CD4-positive, alpha-beta T cell treated with Interleukin-10 for 1 hour (primary cell): ENCODE measurements at regions not wholly inside any gene's neighbourhood (a gene's known extent, or its start where the extent isn't known, plus 50 kb on each side); places are given as distances from the start of the nearest gene placed in this dataset.
"Not testable (repeated sequence)": the region's sequence is repeated elsewhere in the genome, so short reads cannot be mapped to it uniquely, and the experiment has no call there.

ENCODE experiments used
- DNase-seq: peaks from one replicate; pipeline ENCODE4 v3.0.0-alpha.2; 2020

DNA sequence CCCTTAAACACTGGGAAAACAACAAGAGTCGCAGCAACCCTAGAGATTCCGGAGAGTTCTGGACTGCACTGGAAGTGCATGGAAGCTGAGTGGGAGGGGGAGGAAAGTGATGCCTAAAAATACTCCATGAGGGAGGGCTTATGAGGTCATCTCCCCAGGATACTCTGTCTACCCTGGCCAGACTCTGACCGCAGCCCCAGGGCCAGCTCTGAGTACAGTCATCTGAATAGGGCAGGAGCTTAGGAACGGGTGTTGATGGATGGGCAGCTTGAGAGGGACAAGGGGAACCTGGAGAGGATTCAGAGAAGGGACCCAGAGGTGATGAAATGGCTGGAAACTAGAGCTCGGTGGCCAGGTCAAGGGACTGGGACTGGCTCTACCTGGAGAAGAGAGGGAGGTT lies 79.3 kb upstream of the IGFBP5 start:
- no peak for DNase-seq

- DNase-seq = no peak
These were observed 78.8 kb upstream of the IGFBP5 start for GRCh38 chr2:216774180-216774579.

GRCh38 chr2:216773072-216773471 lies 77.7 kb upstream of the IGFBP5 start:
- no peak for DNase-seq

DNA sequence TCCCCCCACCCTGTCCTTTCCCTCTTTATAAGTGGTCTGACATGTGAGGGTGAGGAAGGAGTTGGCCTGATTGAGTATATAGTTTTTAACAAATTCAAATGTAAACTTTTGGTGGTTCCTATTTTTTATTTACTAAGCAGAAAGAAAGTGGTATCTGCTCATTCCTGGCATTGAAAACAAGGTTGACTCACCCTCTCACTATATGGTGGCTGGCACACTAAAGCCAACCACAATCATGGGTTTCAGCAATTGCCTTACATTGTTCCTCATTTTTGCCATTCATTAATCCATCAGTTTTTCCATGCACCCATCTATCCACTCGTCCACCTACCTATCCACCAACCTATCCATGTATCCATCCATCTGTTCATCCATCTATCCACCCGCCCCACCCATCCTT lies 75.4 kb upstream of the IGFBP5 start:
- DNase-seq = no peak

DNA sequence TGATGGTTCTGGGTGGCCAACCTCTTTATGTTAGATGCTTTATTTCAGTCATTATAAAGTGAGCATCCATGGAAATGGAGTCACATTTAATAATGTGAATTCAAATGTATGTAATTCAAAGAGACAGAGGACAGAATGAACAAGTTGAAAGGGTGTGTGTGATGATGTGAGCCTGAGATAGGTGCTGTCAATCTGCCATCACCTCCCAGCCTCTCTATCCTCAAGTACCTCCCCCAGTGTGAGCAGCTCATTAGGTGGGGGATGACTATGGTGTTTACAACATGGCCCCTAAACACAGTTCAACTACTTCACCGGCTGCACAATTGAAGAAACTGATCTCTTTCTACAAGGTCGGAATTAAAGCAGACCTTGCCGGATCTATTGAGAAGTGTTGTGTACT lies 74.7 kb upstream of the IGFBP5 start:
- no peak for DNase-seq

DNA sequence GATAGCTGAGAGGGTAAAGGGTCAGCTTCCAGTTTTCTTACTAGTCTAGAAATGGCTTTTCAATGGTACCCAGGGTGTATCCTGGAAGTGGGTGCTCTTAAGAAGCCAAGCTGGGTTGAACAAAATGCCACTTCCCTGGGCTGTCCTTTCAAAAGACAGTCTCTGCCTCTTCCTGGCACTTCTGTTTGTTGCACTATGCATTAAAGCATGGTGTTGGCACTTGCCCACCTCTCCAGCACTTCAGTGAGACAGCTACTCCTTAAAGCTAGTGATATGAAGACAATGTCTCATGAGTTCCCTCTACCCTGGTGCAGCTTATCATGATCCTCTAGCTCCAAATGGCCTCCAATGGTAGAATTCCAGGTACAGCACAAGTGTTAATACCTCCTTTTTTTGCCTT lies 74.3 kb upstream of the IGFBP5 start:
- no peak for DNase-seq

DNA sequence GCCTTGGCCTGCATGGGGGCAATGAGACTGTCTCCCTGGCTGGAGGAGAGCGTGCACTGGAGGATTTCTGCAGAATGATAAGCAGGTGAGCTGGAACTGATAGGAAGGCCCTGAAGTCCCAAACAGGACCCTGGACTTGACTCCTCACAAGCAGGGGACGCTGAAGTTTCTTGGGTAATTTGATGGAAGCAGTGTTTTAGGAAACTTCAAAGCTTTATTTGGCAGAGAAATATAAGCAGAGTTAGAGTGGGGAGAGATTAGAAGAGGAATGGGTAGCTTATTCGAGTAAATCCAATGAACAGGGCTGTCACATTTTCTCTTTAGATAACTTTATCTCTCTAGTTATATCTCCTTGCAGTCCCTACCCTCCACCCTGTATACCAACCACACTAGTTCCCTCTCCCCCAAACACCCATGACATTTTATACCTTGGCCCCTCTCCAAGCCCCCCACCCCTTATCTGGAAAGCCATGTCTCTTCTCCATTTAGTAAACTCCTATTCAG lies 73.6 kb upstream of the IGFBP5 start:
- no peak for DNase-seq

GRCh38 chr2:216765761-216766262 lies 70.5 kb upstream of the IGFBP5 start:
- no peak for DNase-seq

DNA sequence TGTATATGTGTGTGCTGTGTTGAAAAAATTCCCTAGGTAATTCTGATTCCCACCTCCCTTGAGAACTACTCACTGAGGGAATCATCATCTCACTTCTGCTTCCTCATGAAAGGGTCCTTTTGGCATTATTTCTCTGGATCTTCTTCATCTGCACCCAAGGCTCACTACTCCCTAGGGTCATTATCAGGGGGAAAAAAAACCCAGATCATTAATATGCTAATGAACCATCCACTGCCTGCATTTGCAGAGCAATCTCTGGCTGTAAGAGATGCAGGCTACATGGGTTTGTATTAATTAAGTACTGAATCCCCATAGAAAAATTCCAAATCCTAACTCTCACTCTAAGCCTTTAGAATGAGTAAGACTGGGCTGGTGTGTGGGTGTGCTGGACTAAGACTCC lies 68.0 kb upstream of the IGFBP5 start:
- DNase-seq = no peak

GRCh38 chr2:216761809-216762208 lies 66.5 kb upstream of the IGFBP5 start:
- DNase-seq = no peak

DNA sequence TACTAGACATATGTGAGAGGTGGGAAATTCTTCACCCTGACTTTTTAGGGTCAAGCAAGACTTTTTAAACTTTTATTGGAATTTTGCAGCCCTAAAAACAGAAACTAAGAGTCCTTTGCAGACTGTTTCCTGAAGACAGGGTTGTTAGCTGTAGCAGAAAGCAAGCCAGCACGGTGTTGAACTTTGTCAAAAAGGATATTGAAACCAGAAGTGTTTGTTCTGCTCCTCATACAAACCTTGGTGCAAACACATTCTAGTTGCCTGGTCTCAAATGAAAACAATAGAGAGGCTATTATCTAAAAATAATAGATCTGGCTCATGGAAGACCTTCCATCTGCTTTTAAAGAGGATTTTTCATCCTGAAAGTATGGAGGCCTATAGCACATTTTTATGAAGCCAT lies 65.8 kb upstream of the IGFBP5 start:
- DNase-seq = no peak

DNA sequence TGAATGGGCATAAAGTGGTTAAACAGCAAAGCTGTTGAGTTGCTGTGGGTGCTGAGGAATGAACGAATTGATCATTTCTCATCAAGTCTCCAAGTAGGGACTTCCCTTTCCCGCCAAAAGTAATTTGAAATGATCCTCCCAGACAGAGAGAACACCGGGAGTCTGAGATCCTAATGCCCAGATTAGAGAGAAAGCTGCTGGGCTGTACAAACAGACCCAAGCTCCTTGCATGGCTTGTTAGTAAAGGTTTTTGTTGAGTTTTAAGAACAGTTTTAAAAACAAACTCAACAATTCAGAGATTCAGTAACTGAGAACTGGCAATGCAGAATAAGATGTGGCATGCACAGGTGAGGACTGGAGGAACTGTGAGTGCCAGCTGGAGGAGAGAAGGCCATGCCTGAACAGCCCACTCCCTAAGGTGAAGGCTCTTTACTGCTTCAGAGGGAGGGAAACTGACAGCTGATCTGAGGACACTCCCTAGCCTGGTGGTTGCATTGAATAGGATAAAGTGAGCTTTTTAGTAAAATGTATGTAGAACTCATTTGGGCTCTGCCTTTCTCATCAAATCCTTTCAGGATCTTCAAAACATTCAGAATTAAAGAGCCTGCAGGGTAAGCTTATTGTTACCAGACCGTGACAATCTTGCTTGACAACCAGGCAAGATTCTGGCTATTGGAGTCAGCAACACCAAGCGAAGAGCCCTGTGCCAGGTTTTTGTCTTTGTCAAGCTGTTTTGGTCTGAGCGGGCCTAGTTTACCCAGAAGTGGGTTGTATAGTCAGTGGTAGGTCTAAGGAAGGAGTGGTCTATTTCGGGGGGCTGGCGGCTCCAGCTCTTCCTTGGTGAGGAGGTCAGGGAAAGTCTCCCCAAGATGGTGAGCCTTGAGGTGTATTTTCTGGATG lies 63.2 kb upstream of the IGFBP5 start:
- DNase-seq = no peak

- no peak for DNase-seq
These were observed 62.2 kb upstream of the IGFBP5 start for GRCh38 chr2:216757532-216757931.

- no peak for DNase-seq
These were observed 61.1 kb upstream of the IGFBP5 start for GRCh38 chr2:216756435-216756834.

DNA sequence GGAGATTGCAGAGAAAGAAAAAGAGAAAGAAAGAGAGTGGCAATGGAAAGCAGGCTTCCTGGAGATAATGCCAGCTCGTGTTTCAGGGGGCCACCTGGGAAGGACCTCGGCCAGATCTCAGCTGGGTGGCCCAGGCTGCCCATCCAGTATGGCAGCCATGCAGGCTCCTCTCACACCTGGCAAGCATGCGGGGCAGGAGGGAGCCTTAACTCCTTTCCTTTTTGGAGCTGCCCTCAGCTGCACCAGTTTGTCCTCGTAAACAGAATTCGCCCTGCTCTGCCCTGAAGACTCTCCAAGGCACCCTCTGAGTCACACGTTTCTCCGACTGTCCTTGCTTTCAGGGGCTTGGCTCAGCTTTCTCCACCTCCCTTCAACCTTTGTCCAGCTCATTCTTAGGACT lies 59.5 kb upstream of the IGFBP5 start:
- DNase-seq = no peak

GRCh38 chr2:216754336-216754735 lies 59.0 kb upstream of the IGFBP5 start:
- DNase-seq = no peak

- no peak for DNase-seq
These were observed 57.6 kb upstream of the IGFBP5 start for GRCh38 chr2:216752855-216753505.

GRCh38 chr2:216750750-216751149 lies 55.4 kb upstream of the IGFBP5 start:
- DNase-seq = not testable (repeated sequence)

- not testable (repeated sequence) for DNase-seq
These were observed 50.9 kb upstream of the IGFBP5 start for GRCh38 chr2:216746268-216746667.

- no peak for DNase-seq
These were observed 50.1 kb upstream of the IGFBP5 start for GRCh38 chr2:216745453-216745852.
